ENCODE measurements at regions not wholly inside any gene's neighbourhood (a gene's known extent, or its start where the extent isn't known, plus 50 kb on each side); places are given as distances from the start of the nearest gene placed in this dataset.

DNA sequence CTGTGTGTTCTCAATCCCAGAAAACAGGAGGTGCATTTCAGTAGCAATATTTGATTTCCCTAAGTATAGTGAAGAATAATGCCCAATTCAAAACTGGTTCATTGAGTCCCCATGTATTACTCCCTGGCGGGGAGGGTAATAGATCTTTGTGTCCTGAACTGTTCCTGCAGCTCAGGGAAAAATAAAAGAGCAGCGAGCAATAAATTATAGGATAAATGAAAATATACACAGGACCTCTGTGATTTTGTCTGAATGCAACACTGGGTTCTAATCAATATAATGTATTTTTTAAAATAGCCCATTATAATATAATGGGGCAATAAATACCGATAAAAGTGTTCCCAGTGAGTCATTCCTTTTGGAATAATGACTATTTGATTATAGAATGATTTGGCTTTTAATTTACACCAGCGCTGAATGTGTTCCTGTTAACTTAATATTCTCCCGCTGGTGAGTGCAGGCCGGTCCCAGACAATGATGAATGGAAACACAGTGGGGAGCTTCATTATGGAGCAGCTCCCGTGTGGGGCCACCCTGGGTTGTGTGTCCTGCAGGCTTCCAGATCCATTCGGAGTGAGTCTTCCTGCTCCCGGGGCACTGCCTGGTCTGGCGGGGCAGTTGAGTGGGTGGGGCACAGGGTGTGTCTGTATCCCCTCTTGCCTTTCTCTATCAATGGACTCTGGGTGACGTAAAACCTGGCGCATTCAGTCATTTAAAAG is 263.1 kb downstream of the ACTR3B start:
- H3K4me3 ChIP-seq (ENCODE audit: control insufficient read depth in 1 of 7, extremely low read depth in 1 of 7, insufficient read depth in 4 of 7, low read depth in 2 of 7, low read length in 6 of 7) = no peak overlapping the region
- WGBS (ENCODE audit: insufficient coverage) = 76% methylated on average over 8 of the region's 12 CpGs
- H3K9me3 ChIP-seq (ENCODE audit: control extremely low read depth in 1 of 5, control insufficient read depth in 4 of 5, insufficient read depth in 2 of 5, low read depth in 1 of 5, low read length in 4 of 5) = peaks cover 0 to 3% (median 0%) of the 10 kb centered on the region in 5 experiments
- no peaks in the 10 kb centered on the region for H3K27me3 ChIP-seq (replicated peaks in 2 of 5; ENCODE audit: control insufficient read depth in 4 of 5, insufficient read depth in 5 of 5, low read length in 4 of 5)
- ChIA-PET CTCF (no interaction called here), POLR2A (no interaction called here)
- no peak for DNase-seq
- no peaks in the 10 kb centered on the region for H3K4me1 ChIP-seq (ENCODE audit: control extremely low read depth in 1 of 4, control insufficient read depth in 4 of 4, insufficient read depth in 4 of 4, low read length in 3 of 4)
- H3K27ac ChIP-seq (ENCODE audit: insufficient read depth in 1 of 2, low read depth in 1 of 2, low read length in 2 of 2, poor library complexity in 1 of 2, severe bottlenecking in 2 of 2) = no peak overlapping the region
- H3K36me3 ChIP-seq (ENCODE audit: control insufficient read depth in 4 of 4, insufficient read depth in 4 of 4, low read length in 3 of 4) = no peaks in the 10 kb centered on the region

DNA sequence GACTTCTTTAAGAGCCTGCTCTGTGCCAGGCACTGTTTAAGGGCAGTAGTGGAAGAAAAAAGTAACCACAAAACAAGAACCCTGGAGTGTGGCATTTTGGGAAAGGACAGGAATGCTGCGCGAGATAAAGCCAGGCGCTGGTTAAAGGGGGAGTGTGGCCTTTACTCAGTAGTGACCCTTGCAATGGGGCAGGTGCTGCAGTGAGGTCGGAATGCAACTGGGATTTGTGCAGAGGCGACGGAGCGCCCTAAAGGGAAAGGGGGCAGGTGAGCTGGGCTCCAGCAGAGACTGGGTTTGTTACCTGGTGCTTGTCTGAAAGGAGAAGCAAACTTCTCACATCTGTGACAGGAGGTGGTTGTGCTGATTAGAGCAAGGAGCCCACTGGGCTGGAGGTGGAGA is 263.6 kb downstream of the ACTR3B start:
- DNase-seq = no peak
- POLR2A ChIA-PET = no interaction called here
- H3K4me1 ChIP-seq (ENCODE audit: control extremely low read depth in 1 of 4, control insufficient read depth in 4 of 4, insufficient read depth in 4 of 4, low read length in 3 of 4) = no peaks in the 10 kb centered on the region
- CTCF ChIA-PET = no interaction called here
- no peak overlapping the region for H3K4me3 ChIP-seq (ENCODE audit: control insufficient read depth in 1 of 7, extremely low read depth in 1 of 7, insufficient read depth in 4 of 7, low read depth in 2 of 7, low read length in 6 of 7)
- 81% methylated on average over 7 of the region's 7 CpGs for WGBS (ENCODE audit: insufficient coverage)
- H3K36me3 ChIP-seq (ENCODE audit: control insufficient read depth in 4 of 4, insufficient read depth in 4 of 4, low read length in 3 of 4) = no peaks in the 10 kb centered on the region
- peaks cover 0 to 3% (median 0%) of the 10 kb centered on the region in 5 experiments for H3K9me3 ChIP-seq (ENCODE audit: control extremely low read depth in 1 of 5, control insufficient read depth in 4 of 5, insufficient read depth in 2 of 5, low read depth in 1 of 5, low read length in 4 of 5)
- H3K27ac ChIP-seq (ENCODE audit: insufficient read depth in 1 of 2, low read depth in 1 of 2, low read length in 2 of 2, poor library complexity in 1 of 2, severe bottlenecking in 2 of 2) = no peak overlapping the region
- H3K27me3 ChIP-seq (replicated peaks in 2 of 5; ENCODE audit: control insufficient read depth in 4 of 5, insufficient read depth in 5 of 5, low read length in 4 of 5) = no peaks in the 10 kb centered on the region

DNA sequence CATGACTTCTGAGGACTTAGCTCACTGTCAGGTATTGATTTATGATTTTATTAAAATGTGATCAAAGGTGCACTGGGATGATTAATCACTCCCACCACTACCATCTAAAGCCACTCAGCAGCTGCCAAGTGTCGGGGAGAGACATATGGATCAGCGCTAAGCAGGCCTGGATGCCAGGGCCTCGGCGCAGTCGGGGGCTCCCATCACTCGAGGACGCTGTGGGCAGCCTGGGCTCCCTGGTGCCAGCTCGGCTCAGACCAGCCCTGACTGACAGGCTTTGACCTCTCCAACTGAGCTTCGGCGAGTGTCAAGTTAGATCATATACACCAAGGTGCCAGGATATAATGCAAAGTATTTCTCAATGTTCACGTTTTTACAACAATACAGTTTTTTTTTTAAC is 267.7 kb downstream of the ACTR3B start:
- POLR2A ChIA-PET = no interaction called here
- CTCF ChIA-PET = interaction anchor here (0.6 kb wide), 1 partner anchor 13 kb away, joined by 5 read pairs; no protein-coding TSS in a partner anchor

DNA sequence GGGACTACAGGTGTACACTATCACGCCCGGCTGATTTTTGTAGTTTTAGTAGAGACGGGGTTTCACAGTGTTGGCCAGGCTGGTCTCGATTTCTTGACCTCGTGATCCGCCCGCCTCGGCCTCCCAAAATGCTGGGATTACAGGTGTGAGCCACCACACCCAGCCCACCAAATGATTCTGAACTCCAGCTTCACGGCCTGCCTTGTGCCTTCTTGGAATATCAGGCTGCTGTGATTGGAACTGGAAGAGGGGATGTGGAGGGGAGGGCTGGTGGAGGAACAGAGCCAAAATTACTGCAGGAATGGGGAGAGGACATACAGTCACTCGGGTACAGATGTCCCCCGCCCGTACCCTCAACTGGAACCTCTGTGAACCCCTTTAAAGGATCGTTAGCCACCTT is 268.4 kb downstream of the ACTR3B start:
- 96% methylated on average over 7 of the region's 13 CpGs for WGBS (ENCODE audit: insufficient coverage)

More for the DNA sequence above, 267.7 kb downstream of the ACTR3B start:
- Histone ChIP-seq H3K4me1 (ENCODE audit: control extremely low read depth in 1 of 4, control insufficient read depth in 4 of 4, insufficient read depth in 4 of 4, low read length in 3 of 4) (no peaks in the 10 kb centered on the region), H3K27me3 (replicated peaks in 2 of 5; ENCODE audit: control insufficient read depth in 4 of 5, insufficient read depth in 5 of 5, low read length in 4 of 5) (no peaks in the 10 kb centered on the region), H3K27ac (ENCODE audit: insufficient read depth in 1 of 2, low read depth in 1 of 2, low read length in 2 of 2, poor library complexity in 1 of 2, severe bottlenecking in 2 of 2) (no peak overlapping the region), H3K36me3 (ENCODE audit: control insufficient read depth in 4 of 4, insufficient read depth in 4 of 4, low read length in 3 of 4) (no peaks in the 10 kb centered on the region), H3K4me3 (ENCODE audit: control insufficient read depth in 1 of 7, extremely low read depth in 1 of 7, insufficient read depth in 4 of 7, low read depth in 2 of 7, low read length in 6 of 7) (no peak overlapping the region), H3K9me3 (ENCODE audit: control extremely low read depth in 1 of 5, control insufficient read depth in 4 of 5, insufficient read depth in 2 of 5, low read depth in 1 of 5, low read length in 4 of 5) (no peaks in the 10 kb centered on the region)
- 90% methylated on average over 8 of the region's 11 CpGs for WGBS (ENCODE audit: insufficient coverage)
- no peak for DNase-seq

DNA sequence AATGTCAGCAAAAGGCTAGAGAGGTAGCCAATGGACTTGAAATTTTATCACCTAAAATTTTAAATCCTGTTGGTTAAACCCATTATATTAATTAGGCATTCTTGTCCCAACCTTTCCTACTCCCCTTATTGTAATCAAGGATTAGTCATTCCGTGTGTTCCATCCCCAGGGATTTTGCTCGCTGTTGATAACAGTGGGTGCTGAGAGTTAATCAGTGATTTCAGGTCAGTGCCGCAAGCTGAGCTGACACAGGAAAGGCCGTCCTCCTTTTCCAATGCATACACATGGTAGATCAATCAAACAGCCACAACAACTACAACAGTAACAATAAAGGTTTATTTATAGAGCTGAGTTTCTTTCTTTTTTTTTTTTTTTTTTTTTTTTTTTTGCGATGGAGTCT is 271.4 kb downstream of the ACTR3B start:
- Histone ChIP-seq H3K27ac (ENCODE audit: insufficient read depth in 1 of 2, low read depth in 1 of 2, low read length in 2 of 2, poor library complexity in 1 of 2, severe bottlenecking in 2 of 2) (no peak overlapping the region), H3K4me3 (ENCODE audit: control insufficient read depth in 1 of 7, extremely low read depth in 1 of 7, insufficient read depth in 4 of 7, low read depth in 2 of 7, low read length in 6 of 7) (no peak overlapping the region), H3K4me1 (ENCODE audit: control extremely low read depth in 1 of 4, control insufficient read depth in 4 of 4, insufficient read depth in 4 of 4, low read length in 3 of 4) (no peaks in the 10 kb centered on the region), H3K27me3 (replicated peaks in 2 of 5; ENCODE audit: control insufficient read depth in 4 of 5, insufficient read depth in 5 of 5, low read length in 4 of 5) (no peaks in the 10 kb centered on the region), H3K36me3 (ENCODE audit: control insufficient read depth in 4 of 4, insufficient read depth in 4 of 4, low read length in 3 of 4) (no peaks in the 10 kb centered on the region), H3K9me3 (ENCODE audit: control extremely low read depth in 1 of 5, control insufficient read depth in 4 of 5, insufficient read depth in 2 of 5, low read depth in 1 of 5, low read length in 4 of 5) (no peaks in the 10 kb centered on the region)
- no peak for DNase-seq
- ChIA-PET POLR2A (no interaction called here), CTCF (no interaction called here)
- 100% methylated on average over 1 of the region's 5 CpGs for WGBS (ENCODE audit: insufficient coverage)

More for the DNA sequence above, 268.4 kb downstream of the ACTR3B start:
- no peak overlapping the region for H3K4me3 ChIP-seq (ENCODE audit: control insufficient read depth in 1 of 7, extremely low read depth in 1 of 7, insufficient read depth in 4 of 7, low read depth in 2 of 7, low read length in 6 of 7)
- H3K27ac ChIP-seq (ENCODE audit: insufficient read depth in 1 of 2, low read depth in 1 of 2, low read length in 2 of 2, poor library complexity in 1 of 2, severe bottlenecking in 2 of 2) = no peak overlapping the region
- no peaks in the 10 kb centered on the region for H3K27me3 ChIP-seq (replicated peaks in 2 of 5; ENCODE audit: control insufficient read depth in 4 of 5, insufficient read depth in 5 of 5, low read length in 4 of 5)
- H3K4me1 ChIP-seq (ENCODE audit: control extremely low read depth in 1 of 4, control insufficient read depth in 4 of 4, insufficient read depth in 4 of 4, low read length in 3 of 4) = no peaks in the 10 kb centered on the region
- no peaks in the 10 kb centered on the region for H3K9me3 ChIP-seq (ENCODE audit: control extremely low read depth in 1 of 5, control insufficient read depth in 4 of 5, insufficient read depth in 2 of 5, low read depth in 1 of 5, low read length in 4 of 5)
- ChIA-PET CTCF (no interaction called here), POLR2A (no interaction called here)
- H3K36me3 ChIP-seq (ENCODE audit: control insufficient read depth in 4 of 4, insufficient read depth in 4 of 4, low read length in 3 of 4) = no peaks in the 10 kb centered on the region
- DNase-seq = no peak

DNA sequence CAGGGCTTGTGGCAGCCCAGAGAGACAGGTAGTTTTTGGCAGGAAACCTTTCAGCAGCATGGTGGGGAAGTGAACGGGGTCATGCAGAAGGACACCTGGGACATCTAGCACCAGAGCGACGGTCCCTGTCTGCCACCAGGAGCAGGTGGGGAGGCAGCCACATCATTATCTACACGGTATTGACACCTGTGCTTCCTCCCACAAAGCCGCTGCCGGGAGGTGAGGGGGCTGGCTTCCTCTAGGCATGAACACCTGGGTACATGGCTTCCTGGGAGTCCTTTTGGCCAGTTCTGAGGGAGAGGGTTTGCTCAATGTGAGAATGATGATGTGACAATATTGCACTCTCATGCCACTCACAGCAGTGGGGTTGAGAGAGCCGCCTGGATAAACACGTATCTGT is 275.2 kb downstream of the ACTR3B start:
- Histone ChIP-seq H3K27ac (ENCODE audit: insufficient read depth in 1 of 2, low read depth in 1 of 2, low read length in 2 of 2, poor library complexity in 1 of 2, severe bottlenecking in 2 of 2) (no peak overlapping the region), H3K4me1 (ENCODE audit: control extremely low read depth in 1 of 4, control insufficient read depth in 4 of 4, insufficient read depth in 4 of 4, low read length in 3 of 4) (no peaks in the 10 kb centered on the region), H3K27me3 (replicated peaks in 2 of 5; ENCODE audit: control insufficient read depth in 4 of 5, insufficient read depth in 5 of 5, low read length in 4 of 5) (no peaks in the 10 kb centered on the region), H3K4me3 (ENCODE audit: control insufficient read depth in 1 of 7, extremely low read depth in 1 of 7, insufficient read depth in 4 of 7, low read depth in 2 of 7, low read length in 6 of 7) (no peak overlapping the region), H3K9me3 (ENCODE audit: control extremely low read depth in 1 of 5, control insufficient read depth in 4 of 5, insufficient read depth in 2 of 5, low read depth in 1 of 5, low read length in 4 of 5) (no peaks in the 10 kb centered on the region), H3K36me3 (ENCODE audit: control insufficient read depth in 4 of 4, insufficient read depth in 4 of 4, low read length in 3 of 4) (no peaks in the 10 kb centered on the region)
- POLR2A ChIA-PET = no interaction called here
- DNase-seq = no peak
- CTCF ChIA-PET = no interaction called here
- WGBS (ENCODE audit: insufficient coverage) = 95% methylated on average over 3 of the region's 8 CpGs

DNA sequence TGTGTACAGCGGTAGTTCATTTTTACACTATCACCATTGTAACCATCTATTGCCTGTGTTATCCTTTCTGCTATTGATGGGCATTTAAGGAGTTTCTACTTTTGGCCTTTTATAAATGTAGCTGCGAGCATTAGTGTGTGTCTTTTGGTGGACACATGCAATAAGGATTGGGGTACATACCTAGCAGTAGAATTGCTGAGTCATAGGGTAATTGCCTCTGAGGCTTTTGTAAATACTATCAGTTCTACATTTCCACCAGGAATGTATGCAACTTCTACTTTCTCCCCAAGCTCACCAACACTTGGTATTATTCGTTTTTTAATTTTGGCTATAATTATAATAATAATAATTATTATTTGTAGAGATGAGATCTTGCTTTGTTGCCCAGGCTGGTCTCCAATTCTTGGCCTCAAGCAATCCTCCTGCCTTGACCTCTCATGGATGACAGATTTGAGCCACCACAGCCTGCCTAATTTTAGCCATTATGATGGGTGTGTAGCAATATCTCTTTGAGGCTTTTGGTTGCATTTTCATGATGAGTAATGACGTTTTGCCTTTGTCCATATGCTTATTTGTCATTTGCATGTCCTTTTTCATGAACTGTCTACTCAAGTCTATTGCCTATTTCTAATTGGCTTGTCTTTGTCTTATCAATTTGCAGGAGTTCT is 277.0 kb downstream of the ACTR3B start:
- no peaks in the 10 kb centered on the region for H3K9me3 ChIP-seq (ENCODE audit: control extremely low read depth in 1 of 5, control insufficient read depth in 4 of 5, insufficient read depth in 2 of 5, low read depth in 1 of 5, low read length in 4 of 5)
- DNase-seq = no peak
- no peak overlapping the region for H3K27ac ChIP-seq (ENCODE audit: insufficient read depth in 1 of 2, low read depth in 1 of 2, low read length in 2 of 2, poor library complexity in 1 of 2, severe bottlenecking in 2 of 2)
- 80% methylated on average over 1 of the region's 4 CpGs for WGBS (ENCODE audit: insufficient coverage)
- H3K27me3 ChIP-seq (replicated peaks in 2 of 5; ENCODE audit: control insufficient read depth in 4 of 5, insufficient read depth in 5 of 5, low read length in 4 of 5) = no peaks in the 10 kb centered on the region
- no peaks in the 10 kb centered on the region for H3K4me1 ChIP-seq (ENCODE audit: control extremely low read depth in 1 of 4, control insufficient read depth in 4 of 4, insufficient read depth in 4 of 4, low read length in 3 of 4)
- POLR2A ChIA-PET = no interaction called here
- no peak overlapping the region for H3K4me3 ChIP-seq (ENCODE audit: control insufficient read depth in 1 of 7, extremely low read depth in 1 of 7, insufficient read depth in 4 of 7, low read depth in 2 of 7, low read length in 6 of 7)
- no peaks in the 10 kb centered on the region for H3K36me3 ChIP-seq (ENCODE audit: control insufficient read depth in 4 of 4, insufficient read depth in 4 of 4, low read length in 3 of 4)
- CTCF ChIA-PET = no interaction called here

All from common myeloid progenitor, CD34-positive (primary cell).